NCI-H2171 (cell line): ENCODE measurements at regions not wholly inside any gene's neighbourhood (a gene's known extent, or its start where the extent isn't known, plus 50 kb on each side); places are given as distances from the start of the nearest gene placed in this dataset.
"Not testable (repeated sequence)": the region's sequence is repeated elsewhere in the genome, so short reads cannot be mapped to it uniquely, and the experiment has no call there.

Source experiments
- DNase-seq: peaks from one replicate; lab custom pipeline; 2025; lab: John Stamatoyannopoulos, UW

- no peak for DNase-seq
Observed at GRCh38 chr13:68948586-68948985, 1159.0 kb upstream of the ATXN8OS start.

GRCh38 chr13:68944272-68944671 is 1163.4 kb upstream of the ATXN8OS start:
- peak; percentile 29 for DNase-seq

- no peak for DNase-seq
Observed at GRCh38 chr13:68940049-68940448, 1167.6 kb upstream of the ATXN8OS start.

- no peak for DNase-seq
Observed at GRCh38 chr13:68938639-68939038, 1169.0 kb upstream of the ATXN8OS start.

GRCh38 chr13:68929075-68929745 is 1178.4 kb upstream of the ATXN8OS start:
- no peak for DNase-seq

- peak; percentile 17 for DNase-seq
Observed at GRCh38 chr13:68927387-68928026, 1180.1 kb upstream of the ATXN8OS start.

- no peak for DNase-seq
Observed at GRCh38 chr13:68923995-68924394, 1183.6 kb upstream of the ATXN8OS start.

- DNase-seq = no peak
Observed at GRCh38 chr13:68908879-68909278, 1198.7 kb upstream of the ATXN8OS start.

- DNase-seq = no peak
Observed at GRCh38 chr13:68905186-68905585, 1202.4 kb upstream of the ATXN8OS start.

- no peak for DNase-seq
Observed at GRCh38 chr13:68897331-68897928, 1210.2 kb upstream of the ATXN8OS start.

- no peak for DNase-seq
Observed at GRCh38 chr13:68895696-68896095, 1211.9 kb upstream of the ATXN8OS start.

GRCh38 chr13:68893721-68894120 is 1213.9 kb upstream of the ATXN8OS start:
- not testable (repeated sequence) for DNase-seq

GRCh38 chr13:68892596-68892995 is 1215.0 kb upstream of the ATXN8OS start:
- DNase-seq = not testable (repeated sequence)

GRCh38 chr13:68890101-68890500 is 1217.5 kb upstream of the ATXN8OS start:
- DNase-seq = not testable (repeated sequence)

- no peak for DNase-seq
Observed at GRCh38 chr13:68888832-68889231, 1218.8 kb upstream of the ATXN8OS start.

- DNase-seq = no peak
Observed at GRCh38 chr13:68872338-68872737, 1235.3 kb upstream of the ATXN8OS start.

GRCh38 chr13:68851026-68851425 is 1256.6 kb upstream of the ATXN8OS start:
- DNase-seq = no peak

GRCh38 chr13:68850160-68850559 is 1257.5 kb upstream of the ATXN8OS start:
- no peak for DNase-seq

GRCh38 chr13:68846663-68847062 is 1261.0 kb upstream of the ATXN8OS start:
- DNase-seq = no peak

GRCh38 chr13:68834375-68834774 is 1273.3 kb upstream of the ATXN8OS start:
- no peak for DNase-seq

- DNase-seq = no peak
Observed at GRCh38 chr13:68816715-68817114, 1290.9 kb upstream of the ATXN8OS start.

- no peak for DNase-seq
Observed at GRCh38 chr13:68813180-68813796, 1294.3 kb upstream of the ATXN8OS start.

GRCh38 chr13:68810660-68811059 is 1297.0 kb upstream of the ATXN8OS start:
- no peak for DNase-seq
